Erythroblast (primary cell): ENCODE measurements at regions not wholly inside any gene's neighbourhood (a gene's known extent, or its start where the extent isn't known, plus 50 kb on each side); places are given as distances from the start of the nearest gene placed in this dataset.

Experiments
- DNase-seq, 2 experiments: peaks; one replicate each; lab custom pipeline; 2025; lab: John Stamatoyannopoulos, UW
- GATA1 ChIP-seq: IDR thresholded peaks from 2 replicates; pipeline ENCODE4 v1.6.1; 2011; ENCODE audit warnings: low read depth, mild to moderate bottlenecking, control low read depth, low read length, moderate library complexity
- POLR2A ChIP-seq: IDR thresholded peaks from 2 replicates; pipeline ENCODE4 v1.6.1; 2011; ENCODE audit warnings: mild to moderate bottlenecking, low read length

GRCh38 chr10:4643471-4643870 lies 182.5 kb upstream of the AKR1E2 start:
- DNase-seq: no peak
- TF ChIP-seq GATA1 (no peak), POLR2A (no peak)

GRCh38 chr10:4639960-4640359 lies 186.0 kb upstream of the AKR1E2 start:
- TF ChIP-seq POLR2A: no peak
- TF ChIP-seq GATA1: no peak
- no peak for DNase-seq

GRCh38 chr10:4638099-4638498 lies 187.9 kb upstream of the AKR1E2 start:
- no peak for DNase-seq
- TF ChIP-seq GATA1: no peak
- no peak for TF ChIP-seq POLR2A

GRCh38 chr10:4637657-4638056 lies 188.3 kb upstream of the AKR1E2 start:
- no peak for DNase-seq
- no peak for TF ChIP-seq POLR2A
- TF ChIP-seq GATA1: no peak

- TF ChIP-seq GATA1 (no peak), POLR2A (no peak)
- DNase-seq: no peak
Measured at GRCh38 chr10:4635883-4636282, 190.1 kb upstream of the AKR1E2 start.

GRCh38 chr10:4635388-4635787 lies 190.6 kb upstream of the AKR1E2 start:
- no peak for DNase-seq
- no peak for TF ChIP-seq GATA1
- no peak for TF ChIP-seq POLR2A

GRCh38 chr10:4633776-4634175 lies 192.2 kb upstream of the AKR1E2 start:
- DNase-seq: no peak

GRCh38 chr10:4633186-4633585 lies 192.8 kb upstream of the AKR1E2 start:
- DNase-seq: no peak
- TF ChIP-seq GATA1: no peak
- TF ChIP-seq POLR2A: no peak

More at GRCh38 chr10:4633776-4634175, 192.2 kb upstream of the AKR1E2 start:
- TF ChIP-seq GATA1 (no peak), POLR2A (no peak)

- no peak for DNase-seq
- TF ChIP-seq POLR2A: no peak
- no peak for TF ChIP-seq GATA1
Measured at GRCh38 chr10:4632757-4633156, 193.2 kb upstream of the AKR1E2 start.

- TF ChIP-seq POLR2A (no peak), GATA1 (no peak)
- no peak for DNase-seq
Measured at GRCh38 chr10:4626919-4627318, 199.1 kb upstream of the AKR1E2 start.

- no peak for TF ChIP-seq POLR2A
- TF ChIP-seq GATA1: no peak
- DNase-seq: no peak
Measured at GRCh38 chr10:4623757-4624420, 202.1 kb upstream of the AKR1E2 start.

GRCh38 chr10:4623200-4623599 lies 202.8 kb upstream of the AKR1E2 start:
- TF ChIP-seq POLR2A: no peak
- no peak for TF ChIP-seq GATA1
- no peak for DNase-seq

- TF ChIP-seq POLR2A (no peak), GATA1 (no peak)
- no peak for DNase-seq
Measured at GRCh38 chr10:4622384-4622783, 203.6 kb upstream of the AKR1E2 start.

- no peak for DNase-seq
- TF ChIP-seq POLR2A (no peak), GATA1 (no peak)
Measured at GRCh38 chr10:4617589-4617988, 208.4 kb upstream of the AKR1E2 start.

- DNase-seq: no peak
- TF ChIP-seq POLR2A: no peak
- no peak for TF ChIP-seq GATA1
Measured at GRCh38 chr10:4615042-4615441, 211.0 kb upstream of the AKR1E2 start.
